Stimulated activated effector memory CD8-positive, alpha-beta T cell treated with anti-CD3 and anti-CD28 coated beads, Interleukin-12 subunit alpha, Interleukin-12 subunit beta, amount 100 ng/mL, for 72 hours (primary cell): ENCODE measurements at regions not wholly inside any gene's neighbourhood (a gene's known extent, or its start where the extent isn't known, plus 50 kb on each side); places are given as distances from the start of the nearest gene placed in this dataset.
"Not testable (repeated sequence)": the region's sequence is repeated elsewhere in the genome, so short reads cannot be mapped to it uniquely, and the experiment has no call there.

ENCODE experiments used
- ATAC-seq: fragments of 150-1000 bp; cut with Tn5 transposase; 2 replicates; pipeline ENCODE4 v1.10.0; 2021
- DNase-seq, 2 donors: peaks; one replicate each; pipeline ENCODE4 v3.0.0; 2021 to 2022; ENCODE audit warnings: low spot score in 2 of 2
- H3K27ac Mint-ChIP-seq: one replicate; pipeline ENCODE4 v1.8.0; 2022; ENCODE audit warnings: mild to moderate bottlenecking, mixed read lengths
- H3K36me3 Mint-ChIP-seq: one replicate; pipeline ENCODE4 v1.8.0; 2022; ENCODE audit warnings: mild to moderate bottlenecking, mixed read lengths
- H3K4me1 Mint-ChIP-seq: one replicate; pipeline ENCODE4 v1.8.0; 2022; ENCODE audit warnings: mixed read lengths
- H3K4me3 Mint-ChIP-seq: one replicate; pipeline ENCODE4 v1.8.0; 2022; ENCODE audit warnings: mild to moderate bottlenecking, mixed read lengths
- H3K9me3 Mint-ChIP-seq: one replicate; pipeline ENCODE4 v1.8.0; 2022; ENCODE audit warnings: mixed read lengths

- H3K9me3 Mint-ChIP-seq, H3K4me1 Mint-ChIP-seq, H3K4me3 Mint-ChIP-seq, H3K36me3 Mint-ChIP-seq, H3K27ac Mint-ChIP-seq, ATAC-seq, DNase-seq: not testable (repeated sequence)
Measured at GRCh38 chr4:128644693-128645654, 164.5 kb upstream of the JADE1 start.

- not testable (repeated sequence) for H3K27ac Mint-ChIP-seq, H3K9me3 Mint-ChIP-seq, H3K4me3 Mint-ChIP-seq, H3K36me3 Mint-ChIP-seq, ATAC-seq, DNase-seq, H3K4me1 Mint-ChIP-seq
Measured at GRCh38 chr4:128644107-128644506, 165.4 kb upstream of the JADE1 start.

- DNase-seq, H3K4me1 Mint-ChIP-seq, H3K4me3 Mint-ChIP-seq, ATAC-seq, H3K36me3 Mint-ChIP-seq, H3K9me3 Mint-ChIP-seq, H3K27ac Mint-ChIP-seq: not testable (repeated sequence)
Measured at GRCh38 chr4:128641566-128641965, 167.9 kb upstream of the JADE1 start.

- H3K27ac Mint-ChIP-seq: no peak overlapping the region
- H3K36me3 Mint-ChIP-seq: no peaks in the 10 kb centered on the region
Measured at GRCh38 chr4:128639541-128640270, 169.8 kb upstream of the JADE1 start.

GRCh38 chr4:128636906-128637305 is 172.6 kb upstream of the JADE1 start:
- Mint-ChIP-seq H3K4me3 (no peak overlapping the region), H3K36me3 (no peaks in the 10 kb centered on the region), H3K9me3 (no peaks in the 10 kb centered on the region), H3K27ac (no peak overlapping the region), H3K4me1 (no peaks in the 10 kb centered on the region)
- no peak for DNase-seq
- no peak for ATAC-seq

More at GRCh38 chr4:128639541-128640270, 169.8 kb upstream of the JADE1 start:
- DNase-seq: no peak
- no peaks in the 10 kb centered on the region for H3K4me1 Mint-ChIP-seq
- H3K9me3 Mint-ChIP-seq: no peaks in the 10 kb centered on the region
- H3K4me3 Mint-ChIP-seq: no peak overlapping the region
- no peak for ATAC-seq

- Mint-ChIP-seq H3K36me3 (no peaks in the 10 kb centered on the region), H3K27ac (no peak overlapping the region), H3K9me3 (no peaks in the 10 kb centered on the region), H3K4me1 (no peaks in the 10 kb centered on the region), H3K4me3 (no peak overlapping the region)
- DNase-seq (no peak), ATAC-seq (no peak)
Measured at GRCh38 chr4:128635955-128636560, 173.4 kb upstream of the JADE1 start.

- ATAC-seq (no peak), DNase-seq (peak in 1 of 2 donors; percentile 28)
- Mint-ChIP-seq H3K27ac (no peak overlapping the region), H3K36me3 (no peaks in the 10 kb centered on the region), H3K9me3 (no peaks in the 10 kb centered on the region), H3K4me3 (no peak overlapping the region), H3K4me1 (no peaks in the 10 kb centered on the region)
Measured at GRCh38 chr4:128635141-128635954, 174.2 kb upstream of the JADE1 start.

- DNase-seq (peak in 1 of 2 donors; percentile 4), ATAC-seq (no peak)
- H3K36me3 Mint-ChIP-seq: no peaks in the 10 kb centered on the region
- no peaks in the 10 kb centered on the region for H3K4me1 Mint-ChIP-seq
- H3K27ac Mint-ChIP-seq: no peak overlapping the region
- H3K9me3 Mint-ChIP-seq: no peaks in the 10 kb centered on the region
- no peak overlapping the region for H3K4me3 Mint-ChIP-seq
Measured at GRCh38 chr4:128633067-128633466, 176.4 kb upstream of the JADE1 start.

- Mint-ChIP-seq H3K36me3 (no peaks in the 10 kb centered on the region), H3K27ac (no peak overlapping the region), H3K4me3 (no peak overlapping the region), H3K4me1 (no peaks in the 10 kb centered on the region), H3K9me3 (no peaks in the 10 kb centered on the region)
- DNase-seq: peak in 1 of 2 donors; percentile 20
- ATAC-seq: no peak
Measured at GRCh38 chr4:128630871-128631270, 178.6 kb upstream of the JADE1 start.

- ATAC-seq (no peak), DNase-seq (no peak)
- H3K4me3 Mint-ChIP-seq: no peak overlapping the region
- no peaks in the 10 kb centered on the region for H3K9me3 Mint-ChIP-seq
- H3K27ac Mint-ChIP-seq: no peak overlapping the region
- H3K36me3 Mint-ChIP-seq: no peaks in the 10 kb centered on the region
- no peaks in the 10 kb centered on the region for H3K4me1 Mint-ChIP-seq
Measured at GRCh38 chr4:128623508-128624215, 185.8 kb upstream of the JADE1 start.

GRCh38 chr4:128620279-128620965 is 189.1 kb upstream of the JADE1 start:
- not testable (repeated sequence) for H3K4me1 Mint-ChIP-seq, ATAC-seq, H3K9me3 Mint-ChIP-seq, H3K27ac Mint-ChIP-seq, H3K4me3 Mint-ChIP-seq, H3K36me3 Mint-ChIP-seq
- DNase-seq: peak in 1 of 2 donors; percentile 1

- H3K27ac Mint-ChIP-seq: no peak overlapping the region
- H3K36me3 Mint-ChIP-seq: no peaks in the 10 kb centered on the region
- H3K4me1 Mint-ChIP-seq: no peaks in the 10 kb centered on the region
- H3K4me3 Mint-ChIP-seq: no peak overlapping the region
- DNase-seq: no peak
- no peak for ATAC-seq
- H3K9me3 Mint-ChIP-seq: no peaks in the 10 kb centered on the region
Measured at GRCh38 chr4:128615197-128615596, 194.3 kb upstream of the JADE1 start.

- Mint-ChIP-seq H3K27ac (no peak overlapping the region), H3K9me3 (no peaks in the 10 kb centered on the region), H3K4me3 (no peak overlapping the region), H3K4me1 (no peaks in the 10 kb centered on the region), H3K36me3 (no peaks in the 10 kb centered on the region)
- DNase-seq (no peak), ATAC-seq (no peak)
Measured at GRCh38 chr4:128608006-128608405, 201.5 kb upstream of the JADE1 start.

GRCh38 chr4:128606173-128606572 is 203.3 kb upstream of the JADE1 start:
- ATAC-seq (no peak), DNase-seq (no peak)
- Mint-ChIP-seq H3K4me3 (no peak overlapping the region), H3K9me3 (no peaks in the 10 kb centered on the region), H3K4me1 (no peaks in the 10 kb centered on the region), H3K36me3 (no peaks in the 10 kb centered on the region), H3K27ac (no peak overlapping the region)
